ENCODE measurements at regions not wholly inside any gene's neighbourhood (a gene's known extent, or its start where the extent isn't known, plus 50 kb on each side); places are given as distances from the start of the nearest gene placed in this dataset.

DNA sequence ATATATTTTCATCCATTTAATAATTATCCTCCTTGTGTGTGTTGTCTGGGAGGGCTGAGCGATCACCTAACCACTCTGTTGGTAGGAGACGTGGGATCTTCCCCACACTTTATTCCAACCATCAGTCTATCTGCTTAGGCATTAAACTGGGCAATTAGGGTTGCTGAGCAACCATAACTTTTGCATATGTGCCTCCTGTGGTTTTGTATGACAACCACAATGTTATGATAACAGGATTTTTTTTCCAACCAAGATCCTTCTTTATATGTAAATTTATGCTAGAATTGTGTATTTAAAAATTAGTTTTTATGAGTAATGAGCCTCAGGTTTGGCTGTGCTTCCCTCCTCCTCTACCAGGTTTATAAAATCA is 495.0 kb upstream of the MGMT start:
- DNase-seq (ENCODE audit: low read depth in 3 of 3, low spot score in 2 of 3) = no peak

DNA sequence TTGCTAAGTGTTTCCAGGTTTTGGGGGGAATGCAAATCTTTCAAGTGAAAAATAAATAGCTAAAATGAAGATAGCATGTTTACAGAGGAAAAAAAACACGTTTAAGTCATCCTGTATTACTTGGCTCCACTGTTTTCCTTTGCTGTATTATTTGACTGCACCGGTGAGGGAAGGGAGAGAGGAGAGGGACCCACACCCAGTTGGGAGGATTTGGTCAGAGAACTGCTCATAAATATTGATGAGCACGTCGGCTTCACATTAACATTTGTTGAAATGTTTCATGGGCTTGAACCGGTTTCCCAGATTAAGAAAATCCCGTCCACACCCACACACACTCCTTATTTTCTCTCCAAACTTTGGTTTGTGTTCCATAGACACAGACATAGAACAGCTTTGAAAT is 493.8 kb upstream of the MGMT start:
- DNase-seq (ENCODE audit: low read depth in 3 of 3, low spot score in 2 of 3) = no peak

- DNase-seq (ENCODE audit: low read depth in 3 of 3, low spot score in 2 of 3) = no peak
Observed at GRCh38 chr10:128976856-128977255, 490.2 kb upstream of the MGMT start.

GRCh38 chr10:128978211-128978610 is 488.8 kb upstream of the MGMT start:
- DNase-seq (ENCODE audit: low read depth in 3 of 3, low spot score in 2 of 3) = no peak

DNA sequence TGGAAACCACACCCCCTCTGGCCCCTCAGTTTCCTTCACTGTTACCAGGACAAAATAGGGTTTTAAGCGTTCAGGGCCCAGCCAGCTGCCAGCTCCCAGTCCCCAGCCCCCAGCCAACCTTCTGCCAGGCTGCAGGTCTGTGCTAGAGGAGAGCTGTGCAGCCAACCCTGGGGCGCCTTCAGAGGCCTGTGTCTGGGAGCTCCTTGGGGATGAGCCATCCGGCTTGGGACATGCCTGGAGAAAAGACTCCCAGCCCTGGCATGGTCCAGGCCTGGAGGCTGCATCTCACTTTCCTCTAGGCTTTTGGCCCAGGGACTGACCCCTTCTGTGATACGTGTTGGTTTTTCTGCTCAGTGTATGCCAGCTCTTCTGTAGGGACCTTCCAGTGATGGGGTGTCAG is 487.6 kb upstream of the MGMT start:
- DNase-seq (ENCODE audit: low read depth in 3 of 3, low spot score in 2 of 3) = no peak

GRCh38 chr10:128981251-128981650 is 485.8 kb upstream of the MGMT start:
- no peak for DNase-seq (ENCODE audit: low read depth in 3 of 3, low spot score in 2 of 3)

- DNase-seq (ENCODE audit: low read depth in 3 of 3, low spot score in 2 of 3) = no peak
Observed at GRCh38 chr10:128981881-128982615, 485.0 kb upstream of the MGMT start.

DNA sequence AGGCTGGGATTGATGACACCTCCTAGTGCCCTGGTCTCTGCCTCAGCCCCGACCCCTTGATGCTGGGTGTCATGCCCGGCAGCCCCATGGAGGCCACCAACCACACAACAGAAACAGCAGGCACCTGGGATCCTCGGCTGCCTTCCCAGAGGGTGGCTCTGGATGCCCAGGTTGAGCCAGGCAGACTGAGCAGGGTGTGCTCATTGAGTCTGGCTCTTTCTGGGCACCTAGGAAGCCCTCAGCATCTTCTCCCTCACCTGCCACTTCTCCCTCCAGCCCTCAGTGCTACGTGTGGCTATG is 484.5 kb upstream of the MGMT start:
- DNase-seq (ENCODE audit: low read depth in 3 of 3, low spot score in 2 of 3) = no peak

DNA sequence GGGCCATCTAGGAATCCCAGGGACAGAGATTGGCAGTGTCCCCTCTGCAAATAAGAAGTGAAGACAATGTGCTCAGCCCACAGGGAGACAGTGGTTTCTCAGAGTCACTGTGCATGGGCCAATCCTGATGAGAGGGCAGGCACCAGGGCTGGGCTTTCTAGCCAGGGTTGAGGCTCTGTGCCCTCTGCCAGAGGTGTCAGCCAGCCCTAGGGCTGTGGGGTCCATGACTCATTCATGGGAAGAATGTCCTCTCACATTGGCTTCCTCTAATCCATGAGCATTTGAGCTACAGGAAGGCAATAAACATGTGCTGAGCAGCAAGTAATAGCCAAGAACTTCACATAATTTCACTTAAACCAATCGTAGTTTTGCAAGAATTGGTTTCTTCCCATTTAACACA is 482.0 kb upstream of the MGMT start:
- DNase-seq (ENCODE audit: low read depth in 3 of 3, low spot score in 2 of 3) = no peak

- no peak for DNase-seq (ENCODE audit: low read depth in 3 of 3, low spot score in 2 of 3)
Observed at GRCh38 chr10:128990986-128991385, 476.1 kb upstream of the MGMT start.

DNA sequence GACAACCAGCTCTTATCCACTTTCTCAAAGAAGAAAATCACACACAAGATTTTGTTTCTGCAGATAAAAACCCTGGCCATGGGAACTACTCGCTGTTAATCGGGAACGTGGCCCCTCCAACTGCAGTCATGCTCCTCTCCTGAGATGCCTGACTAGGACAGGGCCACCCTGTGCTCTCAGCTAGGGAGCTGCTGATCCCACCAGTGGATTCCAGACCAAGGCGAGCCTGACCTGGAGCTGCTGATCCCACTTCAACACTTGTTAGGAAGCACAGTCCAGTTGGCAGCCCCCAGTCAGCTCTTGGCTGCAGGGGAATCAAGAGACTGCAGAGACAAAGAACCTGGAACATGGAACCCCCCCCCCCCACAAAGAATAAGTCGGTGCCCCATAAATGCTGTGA is 474.3 kb upstream of the MGMT start:
- DNase-seq (ENCODE audit: low read depth in 3 of 3, low spot score in 2 of 3) = no peak

GRCh38 chr10:128993443-128993842 is 473.6 kb upstream of the MGMT start:
- DNase-seq (ENCODE audit: low read depth in 3 of 3, low spot score in 2 of 3) = no peak

DNA sequence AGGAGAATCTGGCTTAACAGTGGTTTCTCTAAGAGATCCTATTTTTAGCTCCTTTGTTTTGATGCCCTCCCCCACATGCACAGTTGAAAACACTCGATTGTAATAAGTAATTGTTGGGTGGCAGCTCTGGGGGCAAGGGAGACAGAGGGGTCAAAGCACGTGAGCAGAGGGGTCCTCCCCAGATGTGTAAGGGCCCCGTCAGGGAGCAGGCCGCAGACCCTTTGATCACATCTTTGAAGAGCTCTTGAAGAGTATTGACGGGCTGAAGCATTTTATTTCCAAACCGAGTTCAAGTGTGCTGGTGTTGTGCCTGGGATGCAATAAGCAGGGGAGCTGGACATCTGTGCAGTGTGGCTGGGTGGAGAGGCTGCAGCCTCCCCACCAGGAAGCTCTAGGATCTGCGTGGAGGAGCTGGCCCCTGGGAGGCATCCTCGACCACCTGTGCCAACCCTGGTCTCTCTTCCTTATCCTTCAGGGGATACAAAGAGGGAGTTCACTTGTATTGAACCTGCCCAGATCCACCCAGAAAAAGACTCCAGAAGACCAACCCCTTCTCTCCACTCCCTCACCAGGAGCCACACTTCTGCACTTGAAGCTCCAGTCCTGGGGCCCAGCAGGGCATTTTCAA is 473.0 kb upstream of the MGMT start:
- DNase-seq (ENCODE audit: low read depth in 3 of 3, low spot score in 2 of 3) = no peak

- no peak for DNase-seq (ENCODE audit: low read depth in 3 of 3, low spot score in 2 of 3)
Observed at GRCh38 chr10:128994598-128995143, 472.4 kb upstream of the MGMT start.

- DNase-seq (ENCODE audit: low read depth in 3 of 3, low spot score in 2 of 3) = no peak
Observed at GRCh38 chr10:128995676-128996075, 471.4 kb upstream of the MGMT start.

DNA sequence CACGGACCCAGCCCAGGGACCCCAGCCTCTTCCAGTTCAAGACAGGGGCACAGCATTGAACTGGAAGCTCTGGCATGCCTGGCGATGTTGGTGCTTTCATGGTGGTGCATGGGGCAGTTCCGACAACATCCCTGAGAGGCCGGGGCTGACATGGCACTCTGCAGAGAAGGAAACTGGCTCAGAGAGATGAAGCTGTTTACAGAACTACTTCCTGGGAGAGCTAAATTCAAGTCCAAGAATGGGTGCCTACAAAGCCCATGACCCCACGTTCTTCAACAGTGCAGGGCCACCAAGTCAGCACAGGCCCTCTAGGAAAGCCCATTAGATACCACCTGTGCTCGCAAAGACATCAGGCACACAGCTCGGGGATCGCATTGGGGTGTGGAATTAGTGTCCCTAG is 470.9 kb upstream of the MGMT start:
- no peak for DNase-seq (ENCODE audit: low read depth in 3 of 3, low spot score in 2 of 3)

GRCh38 chr10:128998101-128998805 is 468.8 kb upstream of the MGMT start:
- DNase-seq (ENCODE audit: low read depth in 3 of 3, low spot score in 2 of 3) = no peak

DNA sequence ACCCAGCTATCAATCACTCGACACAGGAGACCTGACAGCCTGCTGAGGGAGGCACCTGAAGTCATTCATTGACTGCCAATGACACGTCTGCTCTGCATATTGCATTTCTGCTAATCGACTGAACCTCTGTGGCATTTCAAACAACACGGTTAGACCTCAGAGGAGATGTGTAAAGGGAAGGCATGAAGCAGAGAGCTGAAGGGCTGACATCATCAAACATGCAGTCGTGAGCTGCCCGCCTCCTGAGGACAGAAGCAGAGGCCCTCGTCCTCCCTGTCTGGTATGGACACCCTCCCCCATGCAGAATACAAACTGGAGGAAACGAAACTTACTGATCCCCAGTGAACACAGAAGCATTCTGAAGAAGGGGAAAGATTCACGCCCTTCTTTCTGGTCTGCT is 462.6 kb upstream of the MGMT start:
- no peak for DNase-seq (ENCODE audit: low read depth in 3 of 3, low spot score in 2 of 3)

GRCh38 chr10:129005080-129005479 is 462.0 kb upstream of the MGMT start:
- no peak for DNase-seq (ENCODE audit: low read depth in 3 of 3, low spot score in 2 of 3)

DNA sequence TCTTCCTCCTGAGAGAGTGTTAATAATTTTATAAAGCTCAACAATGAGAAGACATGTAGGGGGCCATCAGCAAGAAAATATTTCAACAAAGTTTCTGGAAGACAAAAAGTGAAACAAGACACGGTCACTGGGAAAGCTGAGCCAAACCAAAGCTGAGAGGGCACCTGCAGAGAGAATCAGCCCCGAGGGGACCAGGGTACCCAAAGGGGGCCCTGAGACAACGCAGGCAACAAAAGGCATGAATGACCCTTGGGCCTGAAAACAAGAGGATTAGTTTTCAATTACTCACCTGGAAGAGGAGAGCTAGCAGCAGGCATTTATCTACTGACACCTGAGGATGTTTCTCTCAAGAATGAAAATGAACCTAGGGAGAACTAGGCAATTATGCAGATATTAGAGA is 461.2 kb upstream of the MGMT start:
- no peak for DNase-seq (ENCODE audit: low read depth in 3 of 3, low spot score in 2 of 3)

- no peak for DNase-seq (ENCODE audit: low read depth in 3 of 3, low spot score in 2 of 3)
Observed at GRCh38 chr10:129018511-129018910, 448.5 kb upstream of the MGMT start.

Measured in right renal cortex interstitium (tissue), 3 donors.